GM12891 (cell line): ENCODE measurements at regions not wholly inside any gene's neighbourhood (a gene's known extent, or its start where the extent isn't known, plus 50 kb on each side); places are given as distances from the start of the nearest gene placed in this dataset.

Experiments used
- DNase-seq: peaks from one replicate; pipeline ENCODE4 v3.0.0; 2011; ENCODE audit warnings: low spot score; ENCODE audit not compliant: insufficient read length
- FAIRE-seq: peaks from 2 replicates; lab custom pipeline; 2011; peaks lifted over from hg19 to GRCh38; lab: Jason Lieb, UNC
- PAX5 ChIP-seq: IDR thresholded peaks from 2 replicates; pipeline ENCODE4 v1.6.1; 2011; ENCODE audit warnings: low read length, moderate library complexity, mild to moderate bottlenecking; ENCODE audit not compliant: insufficient read depth, severe bottlenecking
- POLR2A ChIP-seq: IDR thresholded peaks from 2 replicates; pipeline ENCODE4 v1.6.1; 2011; ENCODE audit warnings: low read depth, low read length, control low read depth
- POLR2AphosphoS5 ChIP-seq: IDR thresholded peaks from 2 replicates; pipeline ENCODE4 v1.6.1; 2011; ENCODE audit warnings: low read depth, low read length, control low read depth
- POU2F2 ChIP-seq: IDR thresholded peaks from 2 replicates; pipeline ENCODE4 v1.6.1; 2011; ENCODE audit warnings: low read depth, mild to moderate bottlenecking, control low read depth, low read length, moderate library complexity
- SPI1 ChIP-seq: IDR thresholded peaks from 2 replicates; pipeline ENCODE4 v1.6.1; 2011; ENCODE audit warnings: low read depth, low read length, control low read depth
- TAF1 ChIP-seq: IDR thresholded peaks from 2 replicates; pipeline ENCODE4 v1.6.1; 2011; ENCODE audit warnings: low read depth, low read length, control low read depth

GRCh38 chrX:68913249-68913547 lies 84.4 kb downstream of the EFNB1 start:
- TF ChIP-seq POLR2A (no peak), POU2F2 (no peak), SPI1 (no peak), TAF1 (no peak), PAX5 (no peak), POLR2AphosphoS5 (no peak)
- FAIRE-seq, result no peak
- no peak for DNase-seq

GRCh38 chrX:68912113-68912512 lies 83.3 kb downstream of the EFNB1 start:
- TF ChIP-seq TAF1 (no peak), POLR2A (no peak), PAX5 (no peak), SPI1 (no peak), POLR2AphosphoS5 (no peak), POU2F2 (no peak)
- FAIRE-seq, result no peak
- DNase-seq, result no peak

- DNase-seq, result no peak
- TF ChIP-seq SPI1, result no peak
- no peak for TF ChIP-seq PAX5
- no peak for TF ChIP-seq POLR2A
- no peak for TF ChIP-seq TAF1
- TF ChIP-seq POU2F2, result no peak
- TF ChIP-seq POLR2AphosphoS5, result no peak
- FAIRE-seq, result no peak
These were observed 82.1 kb downstream of the EFNB1 start for GRCh38 chrX:68910731-68911428.

- TF ChIP-seq TAF1, result no peak
- TF ChIP-seq POU2F2, result no peak
- no peak for FAIRE-seq
These were observed 81.1 kb downstream of the EFNB1 start for GRCh38 chrX:68909945-68910344.

GRCh38 chrX:68908071-68908470 lies 79.2 kb downstream of the EFNB1 start:
- FAIRE-seq (no peak), DNase-seq (no peak)
- TF ChIP-seq POLR2AphosphoS5 (no peak), SPI1 (no peak), POU2F2 (no peak), TAF1 (no peak), POLR2A (no peak), PAX5 (no peak)

More at GRCh38 chrX:68909945-68910344, 81.1 kb downstream of the EFNB1 start:
- DNase-seq, result no peak

GRCh38 chrX:68902706-68903504 lies 74.1 kb downstream of the EFNB1 start:
- TF ChIP-seq SPI1 (no peak), POLR2A (no peak), POLR2AphosphoS5 (no peak), TAF1 (no peak), POU2F2 (no peak), PAX5 (no peak)
- no peak for DNase-seq
- FAIRE-seq, result no peak

- FAIRE-seq (no peak), DNase-seq (no peak)
- no peak for TF ChIP-seq TAF1
- TF ChIP-seq POU2F2, result no peak
- TF ChIP-seq PAX5, result no peak
- no peak for TF ChIP-seq SPI1
- TF ChIP-seq POLR2AphosphoS5, result no peak
- no peak for TF ChIP-seq POLR2A
These were observed 72.7 kb downstream of the EFNB1 start for GRCh38 chrX:68901519-68901918.

- TF ChIP-seq POLR2A (no peak), SPI1 (no peak), POLR2AphosphoS5 (no peak), PAX5 (no peak), TAF1 (no peak), POU2F2 (no peak)
- no peak for DNase-seq
- FAIRE-seq, result no peak
These were observed 69.8 kb downstream of the EFNB1 start for GRCh38 chrX:68898598-68898997.

- FAIRE-seq (no peak), DNase-seq (no peak)
- no peak for TF ChIP-seq POLR2A
- TF ChIP-seq POU2F2, result no peak
- no peak for TF ChIP-seq PAX5
- TF ChIP-seq TAF1, result no peak
These were observed 68.5 kb downstream of the EFNB1 start for GRCh38 chrX:68897118-68897945.

- TF ChIP-seq TAF1 (no peak), POLR2AphosphoS5 (no peak), POU2F2 (no peak), SPI1 (no peak), POLR2A (no peak), PAX5 (no peak)
- DNase-seq (no peak), FAIRE-seq (no peak)
These were observed 67.8 kb downstream of the EFNB1 start for GRCh38 chrX:68896581-68896980.
